Natural killer cell (primary cell): ENCODE measurements at regions not wholly inside any gene's neighbourhood (a gene's known extent, or its start where the extent isn't known, plus 50 kb on each side); places are given as distances from the start of the nearest gene placed in this dataset.

Source experiments
- ATAC-seq, 3 donors: fragments of 150-1000 bp in 2 of 3; fragments of 200-7000 bp in 1 of 3; cut with Tn5 transposase; 1 replicate in 1 of 3; 2 replicates in 2 of 3; pipeline ENCODE4 v1.10.0; 2021; ENCODE audit warnings: mild to moderate bottlenecking in 2 of 3, moderate library complexity in 2 of 3
- DNase-seq, 2 donors: peaks; one replicate each; pipeline versions ENCODE4 v3.0.0 to v3.0.0-alpha.2; 2013 to 2021; ENCODE audit warnings: mixed read lengths in 1 of 2
- H3K27ac ChIP-seq: one replicate; pipeline ENCODE4 v1.5.1; 2013; ENCODE audit warnings: mild to moderate bottlenecking, low read length
- H3K27me3 ChIP-seq: one replicate; pipeline ENCODE4 v1.6.1; 2013; ENCODE audit warnings: low read length; ENCODE audit not compliant: control insufficient read depth, insufficient read depth
- H3K36me3 ChIP-seq: one replicate; pipeline ENCODE4 v1.6.1; 2013; ENCODE audit warnings: low read length; ENCODE audit not compliant: control insufficient read depth, insufficient read depth
- H3K4me1 ChIP-seq: one replicate; pipeline ENCODE4 v1.6.1; 2013; ENCODE audit warnings: low read length; ENCODE audit not compliant: control insufficient read depth, insufficient read depth
- H3K4me3 ChIP-seq: one replicate; pipeline ENCODE4 v1.5.1; 2013; ENCODE audit warnings: low read length
- H3K9me3 ChIP-seq: one replicate; pipeline ENCODE4 v1.6.1; 2013; ENCODE audit warnings: low read length; ENCODE audit not compliant: control insufficient read depth, insufficient read depth
- H3K27ac Mint-ChIP-seq, 2 donors: one replicate each; pipeline ENCODE4 v1.8.0; 2022; ENCODE audit warnings: mild to moderate bottlenecking in 2 of 2, mixed read lengths in 2 of 2, moderate library complexity in 1 of 2
- H3K27me3 Mint-ChIP-seq, 2 donors: one replicate each; pipeline ENCODE4 v1.8.0; 2022; ENCODE audit warnings: low read depth in 2 of 2, mixed read lengths in 2 of 2
- H3K36me3 Mint-ChIP-seq: one replicate; pipeline ENCODE4 v1.8.0; 2022; ENCODE audit warnings: mixed read lengths
- H3K4me1 Mint-ChIP-seq, 2 donors: one replicate each; pipeline ENCODE4 v1.8.0; 2022; ENCODE audit warnings: mixed read lengths in 2 of 2
- H3K4me3 Mint-ChIP-seq: one replicate; pipeline ENCODE4 v1.8.0; 2022; ENCODE audit warnings: mild to moderate bottlenecking, moderate library complexity, mixed read lengths
- H3K9me3 Mint-ChIP-seq, 2 donors: one replicate each; pipeline ENCODE4 v1.8.0; 2022; ENCODE audit warnings: mixed read lengths in 2 of 2
- CTCF ChIP-seq: fragments of 200-600 bp; IDR thresholded peaks from one replicate; pipeline ENCODE4 v1.8.0; 2022; ENCODE audit warnings: antibody characterized with exemption
- WGBS: methylation state at CpG from one replicate; pipeline ENCODE4 v1.1.7; 2013; ENCODE audit warnings: missing lambda C conversion rate; ENCODE audit not compliant: insufficient coverage; 5-methylcytosine and 5-hydroxymethylcytosine counted together
- intact Hi-C: fragments of 100-400 bp; cut with micrococcal nuclease; formaldehyde crosslinking; loops from one replicate; pipeline ENCODE4 v1.14.2; 2022

- H3K9me3 Mint-ChIP-seq = peaks cover 0 to 4% of the 10 kb centered on the region in 2 donors
- H3K4me3 Mint-ChIP-seq = no peak overlapping the region
- Histone ChIP-seq H3K27me3 (no peaks in the 10 kb centered on the region), H3K4me3 (no peak overlapping the region), H3K4me1 (no peaks in the 10 kb centered on the region), H3K27ac (no peak overlapping the region), H3K36me3 (no peaks in the 10 kb centered on the region), H3K9me3 (no peaks in the 10 kb centered on the region)
- peaks cover 0 to 19% of the 10 kb centered on the region in 2 donors for H3K4me1 Mint-ChIP-seq
- DNase-seq = no peak
- WGBS = 97% methylated on average over 1 of the region's 1 CpG
- peaks cover under 1% of the 10 kb centered on the region for H3K36me3 Mint-ChIP-seq
- intact Hi-C loops = no loop called here
- no peak for TF ChIP-seq CTCF
- H3K27ac Mint-ChIP-seq = no peak overlapping the region
- ATAC-seq = no peak
- H3K27me3 Mint-ChIP-seq = no peaks in the 10 kb centered on the region
Measured at GRCh38 chr14:28061006-28061405, 705.6 kb upstream of the FOXG1 start.

- Mint-ChIP-seq H3K9me3 (peaks cover 15 to 16% of the 10 kb centered on the region in 2 donors), H3K27ac (no peak overlapping the region), H3K4me1 (peaks cover 0 to 5% of the 10 kb centered on the region in 2 donors), H3K27me3 (no peaks in the 10 kb centered on the region), H3K4me3 (no peak overlapping the region), H3K36me3 (peaks cover 9% of the 10 kb centered on the region)
- Histone ChIP-seq H3K4me1 (no peaks in the 10 kb centered on the region), H3K36me3 (no peaks in the 10 kb centered on the region), H3K9me3 (peaks cover 3% of the 10 kb centered on the region), H3K4me3 (no peak overlapping the region), H3K27me3 (no peaks in the 10 kb centered on the region), H3K27ac (no peak overlapping the region)
- TF ChIP-seq CTCF = no peak
- intact Hi-C loops = no loop called here
- DNase-seq (no peak), ATAC-seq (no peak)
Measured at GRCh38 chr14:28077021-28077420, 689.6 kb upstream of the FOXG1 start.

- no peak overlapping the region for H3K4me3 Mint-ChIP-seq
- H3K36me3 ChIP-seq = no peaks in the 10 kb centered on the region
- no peak overlapping the region for H3K27ac Mint-ChIP-seq
- H3K9me3 ChIP-seq = no peaks in the 10 kb centered on the region
- 77% methylated on average over 3 of the region's 3 CpGs for WGBS
- no peak for TF ChIP-seq CTCF
- H3K9me3 Mint-ChIP-seq = peaks cover 3 to 11% of the 10 kb centered on the region in 2 donors
- no peaks in the 10 kb centered on the region for H3K27me3 ChIP-seq
- intact Hi-C loops = no loop called here
- H3K4me1 ChIP-seq = no peaks in the 10 kb centered on the region
- no peak overlapping the region for H3K27ac ChIP-seq
- DNase-seq (no peak), ATAC-seq (no peak)
- no peaks in the 10 kb centered on the region for H3K27me3 Mint-ChIP-seq
- H3K36me3 Mint-ChIP-seq = no peaks in the 10 kb centered on the region
- peaks cover 0 to 5% of the 10 kb centered on the region in 2 donors for H3K4me1 Mint-ChIP-seq
- no peak overlapping the region for H3K4me3 ChIP-seq
Measured at GRCh38 chr14:28083389-28083788, 683.2 kb upstream of the FOXG1 start.

GRCh38 chr14:28088125-28088524, 678.5 kb upstream of the FOXG1 start:
- Mint-ChIP-seq H3K4me3 (no peak overlapping the region), H3K36me3 (no peaks in the 10 kb centered on the region), H3K9me3 (peaks cover 15 to 21% of the 10 kb centered on the region in 2 donors), H3K27ac (no peak overlapping the region), H3K4me1 (no peaks in the 10 kb centered on the region), H3K27me3 (no peaks in the 10 kb centered on the region)
- no peak for DNase-seq
- no peak for ATAC-seq
- H3K4me1 ChIP-seq = no peaks in the 10 kb centered on the region
- intact Hi-C loops = no loop called here
- no peaks in the 10 kb centered on the region for H3K27me3 ChIP-seq
- H3K36me3 ChIP-seq = no peaks in the 10 kb centered on the region
- no peak overlapping the region for H3K27ac ChIP-seq
- 89% methylated on average over 5 of the region's 5 CpGs for WGBS
- TF ChIP-seq CTCF = no peak
- no peaks in the 10 kb centered on the region for H3K9me3 ChIP-seq
- no peak overlapping the region for H3K4me3 ChIP-seq
